GM12875 (cell line): ENCODE measurements at regions not wholly inside any gene's neighbourhood (a gene's known extent, or its start where the extent isn't known, plus 50 kb on each side); places are given as distances from the start of the nearest gene placed in this dataset.

ENCODE experiments used
- H3K4me3 ChIP-seq: one replicate; pipeline ENCODE4 v1.5.1; 2011; ENCODE audit warnings: low read depth, low read length, control low read depth
- TF ChIP-seq, protein P1 (sequence below): IDR thresholded peaks from 2 replicates; pipeline ENCODE4 v1.5.1; 2011; ENCODE audit warnings: low read depth, mild to moderate bottlenecking, control low read depth, inconsistent platforms, low read length, moderate library complexity, borderline replicate concordance; ENCODE audit not compliant: insufficient read depth

DNA sequence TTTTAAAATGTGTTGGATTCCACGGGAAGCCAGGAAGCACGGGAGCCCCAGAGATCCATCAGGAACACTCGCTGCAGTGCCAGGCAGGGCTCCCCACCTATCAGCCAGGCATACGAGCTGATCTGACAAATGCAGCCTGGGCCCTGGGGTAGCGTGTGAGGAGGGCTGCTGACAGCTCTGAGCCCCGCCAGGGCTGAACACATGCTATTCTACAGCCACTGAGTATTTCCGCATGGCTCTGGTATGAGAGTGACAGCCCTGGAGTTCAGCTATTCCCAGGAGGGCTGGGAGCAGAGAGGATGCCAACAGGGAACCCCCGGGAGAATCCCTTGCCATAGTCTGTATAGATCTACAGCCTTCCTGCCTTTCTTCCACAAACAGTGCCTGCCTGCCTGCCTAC, 237.3 kb upstream of the ZMIZ1 start:
- no peak overlapping the region for H3K4me3 ChIP-seq
- TF ChIP-seq, protein P1, sequence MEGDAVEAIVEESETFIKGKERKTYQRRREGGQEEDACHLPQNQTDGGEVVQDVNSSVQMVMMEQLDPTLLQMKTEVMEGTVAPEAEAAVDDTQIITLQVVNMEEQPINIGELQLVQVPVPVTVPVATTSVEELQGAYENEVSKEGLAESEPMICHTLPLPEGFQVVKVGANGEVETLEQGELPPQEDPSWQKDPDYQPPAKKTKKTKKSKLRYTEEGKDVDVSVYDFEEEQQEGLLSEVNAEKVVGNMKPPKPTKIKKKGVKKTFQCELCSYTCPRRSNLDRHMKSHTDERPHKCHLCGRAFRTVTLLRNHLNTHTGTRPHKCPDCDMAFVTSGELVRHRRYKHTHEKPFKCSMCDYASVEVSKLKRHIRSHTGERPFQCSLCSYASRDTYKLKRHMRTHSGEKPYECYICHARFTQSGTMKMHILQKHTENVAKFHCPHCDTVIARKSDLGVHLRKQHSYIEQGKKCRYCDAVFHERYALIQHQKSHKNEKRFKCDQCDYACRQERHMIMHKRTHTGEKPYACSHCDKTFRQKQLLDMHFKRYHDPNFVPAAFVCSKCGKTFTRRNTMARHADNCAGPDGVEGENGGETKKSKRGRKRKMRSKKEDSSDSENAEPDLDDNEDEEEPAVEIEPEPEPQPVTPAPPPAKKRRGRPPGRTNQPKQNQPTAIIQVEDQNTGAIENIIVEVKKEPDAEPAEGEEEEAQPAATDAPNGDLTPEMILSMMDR: no peak

DNA sequence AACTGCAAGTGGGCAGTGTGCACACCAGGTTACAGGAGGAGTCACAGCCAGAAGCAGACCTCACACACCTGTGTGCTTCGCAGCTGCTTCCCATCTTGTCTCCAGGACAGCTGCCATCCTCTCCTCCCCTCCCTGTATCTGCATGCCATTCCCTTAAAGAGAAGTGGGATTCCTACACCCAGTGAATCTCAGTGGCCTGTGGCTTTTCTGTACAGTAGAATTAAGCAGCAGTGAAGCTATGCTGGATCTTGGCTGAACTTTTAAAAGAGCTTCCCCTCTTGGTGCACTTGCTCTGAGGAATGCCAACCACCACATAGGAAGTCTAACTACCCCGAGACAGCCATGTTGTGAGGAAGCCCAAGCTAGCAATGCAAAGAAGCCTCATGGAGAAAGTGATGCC, 236.5 kb upstream of the ZMIZ1 start:
- H3K4me3 ChIP-seq: no peak overlapping the region
- TF ChIP-seq, protein P1: no peak

- TF ChIP-seq, protein P1: no peak
- H3K4me3 ChIP-seq: no peak overlapping the region
Observed at GRCh38 chr10:78838141-78838657, 230.6 kb upstream of the ZMIZ1 start.

DNA sequence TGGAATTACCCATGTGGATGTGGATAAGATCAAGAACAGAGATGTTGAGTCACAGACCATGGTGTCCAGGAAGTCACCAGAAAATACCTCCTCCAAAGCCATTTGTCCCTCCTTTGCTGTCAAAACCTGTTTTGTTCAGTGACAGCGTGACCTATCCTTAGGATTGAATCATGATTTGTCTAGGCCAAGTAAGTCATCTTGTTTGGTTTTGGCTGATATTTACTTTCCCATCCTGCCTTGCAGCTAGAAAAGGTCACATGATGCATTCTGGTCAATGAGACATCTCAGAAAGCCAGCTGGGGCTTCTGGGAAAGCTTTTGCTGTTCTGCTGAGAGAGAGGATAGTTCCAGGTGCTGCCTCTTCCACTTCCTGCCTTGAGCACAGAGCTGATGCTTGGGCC, 225.3 kb upstream of the ZMIZ1 start:
- TF ChIP-seq, protein P1: no peak
- H3K4me3 ChIP-seq: no peak overlapping the region

DNA sequence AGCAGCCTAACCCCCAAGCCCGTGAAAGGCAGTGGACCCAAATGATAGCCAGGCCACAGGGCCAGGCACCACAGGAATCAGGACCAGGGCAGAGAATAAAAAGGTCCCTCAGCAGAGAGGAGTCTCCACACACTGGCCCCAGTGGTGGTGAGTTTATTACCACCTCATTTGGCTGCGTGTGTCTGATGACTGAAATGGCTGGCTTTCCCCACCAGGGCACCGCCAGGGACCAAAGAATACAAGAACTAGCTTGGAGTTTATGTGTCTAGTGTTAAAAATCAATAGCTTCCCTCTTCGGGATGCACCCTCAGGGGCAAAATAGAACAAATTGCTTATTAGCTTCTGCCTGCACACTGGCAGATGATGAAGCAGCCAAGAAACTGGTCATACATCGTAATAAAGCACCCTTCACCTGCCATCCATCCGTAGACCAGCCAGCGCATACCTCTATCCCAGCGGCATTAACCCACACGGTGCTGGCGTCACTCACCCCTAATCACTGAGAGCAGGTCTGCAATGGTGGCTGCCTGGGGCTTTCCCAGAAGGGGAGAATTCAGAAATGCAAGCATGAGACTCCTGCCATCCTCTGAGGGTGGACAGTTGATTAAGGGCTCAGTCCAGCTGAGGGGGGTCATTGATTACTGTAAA, 223.7 kb upstream of the ZMIZ1 start:
- no peak overlapping the region for H3K4me3 ChIP-seq

GRCh38 chr10:78846071-78846470, 222.7 kb upstream of the ZMIZ1 start:
- H3K4me3 ChIP-seq: no peak overlapping the region
- TF ChIP-seq, protein P1: no peak

More for the DNA sequence above, 223.7 kb upstream of the ZMIZ1 start:
- TF ChIP-seq, protein P1: no peak

DNA sequence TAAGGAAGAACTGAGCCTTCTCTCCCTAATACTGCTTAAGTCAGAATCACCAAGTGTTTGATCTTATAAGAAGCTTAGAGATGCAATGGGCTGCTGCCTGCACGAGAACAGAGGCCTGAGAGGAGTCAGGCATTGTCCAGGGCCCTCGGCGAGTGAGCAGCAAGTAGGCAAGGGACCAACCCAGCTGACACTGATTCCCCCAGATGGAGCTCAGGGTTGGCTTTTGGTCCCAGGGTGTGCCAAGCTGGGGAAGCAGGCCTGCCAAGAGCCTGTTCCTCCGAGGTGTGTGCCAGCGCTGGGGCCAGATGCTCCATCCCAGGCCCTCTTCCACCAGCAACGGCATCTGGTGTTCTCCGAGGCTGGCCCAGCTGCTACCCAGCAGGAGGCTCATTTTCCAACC, 222.0 kb upstream of the ZMIZ1 start:
- no peak overlapping the region for H3K4me3 ChIP-seq
- TF ChIP-seq, protein P1: no peak
